Osteocyte (in vitro differentiated cells): ENCODE measurements at regions not wholly inside any gene's neighbourhood (a gene's known extent, or its start where the extent isn't known, plus 50 kb on each side); places are given as distances from the start of the nearest gene placed in this dataset.

Experiments used
- DNase-seq: peaks from one replicate; pipeline ENCODE4 v3.0.0; 2021; ENCODE audit warnings: mixed read lengths; ENCODE audit not compliant: unreplicated experiment; ENCODE audit errors: extremely low spot score
- H3K27ac Mint-ChIP-seq: one replicate; pipeline ENCODE4 v1.8.0; 2021; ENCODE audit warnings: mild to moderate bottlenecking, mixed read lengths; ENCODE audit not compliant: unreplicated experiment
- H3K27me3 Mint-ChIP-seq: one replicate; pipeline ENCODE4 v1.8.0; 2021; ENCODE audit warnings: mixed read lengths; ENCODE audit not compliant: unreplicated experiment
- H3K36me3 Mint-ChIP-seq: one replicate; pipeline ENCODE4 v1.8.0; 2021; ENCODE audit warnings: mixed read lengths; ENCODE audit not compliant: unreplicated experiment
- H3K4me1 Mint-ChIP-seq: one replicate; pipeline ENCODE4 v1.8.0; 2021; ENCODE audit warnings: mixed read lengths; ENCODE audit not compliant: unreplicated experiment
- H3K4me3 Mint-ChIP-seq: one replicate; pipeline ENCODE4 v1.8.0; 2021; ENCODE audit warnings: mild to moderate bottlenecking, moderate library complexity, mixed read lengths; ENCODE audit not compliant: unreplicated experiment
- H3K9me3 Mint-ChIP-seq: one replicate; pipeline ENCODE4 v1.8.0; 2021; ENCODE audit warnings: mixed read lengths; ENCODE audit not compliant: unreplicated experiment
- CTCF ChIP-seq: fragments of 200-600 bp; sonication (generic); IDR thresholded peaks from 2 replicates; pipeline ENCODE4 v1.5.0; 2021; ENCODE audit warnings: antibody characterized with exemption, mild to moderate bottlenecking, moderate library complexity

GRCh38 chr2:217081799-217082198 lies 221.9 kb upstream of the TNP1 start:
- Mint-ChIP-seq H3K36me3 (no peaks in the 10 kb centered on the region), H3K4me1 (peaks cover 5% of the 10 kb centered on the region), H3K27ac (no peak overlapping the region), H3K9me3 (no peaks in the 10 kb centered on the region), H3K4me3 (no peak overlapping the region), H3K27me3 (no peaks in the 10 kb centered on the region)
- TF ChIP-seq CTCF = no peak
- DNase-seq = no peak

DNA sequence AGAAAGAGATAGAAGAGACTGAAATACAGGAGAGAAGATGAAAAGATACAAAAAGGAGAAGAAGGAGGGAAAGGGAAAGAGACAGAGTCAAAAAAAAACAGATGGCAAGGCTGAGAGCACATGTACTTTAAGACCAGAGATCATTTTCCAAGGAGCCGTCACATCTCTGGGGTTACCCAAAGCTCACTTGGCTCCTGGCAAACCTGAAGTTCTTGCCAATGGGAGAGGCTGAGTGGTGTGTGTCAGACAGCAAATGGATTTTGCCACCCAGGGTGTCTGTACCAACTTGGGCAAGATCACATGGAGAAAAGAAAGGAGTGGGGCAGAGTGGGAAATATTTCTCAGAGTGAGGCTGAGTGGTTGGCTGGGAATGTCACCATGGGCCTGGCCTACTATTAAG lies 219.3 kb upstream of the TNP1 start:
- Mint-ChIP-seq H3K27ac (no peak overlapping the region), H3K27me3 (no peaks in the 10 kb centered on the region), H3K36me3 (no peaks in the 10 kb centered on the region), H3K4me3 (no peak overlapping the region), H3K9me3 (no peaks in the 10 kb centered on the region), H3K4me1 (peaks cover 6% of the 10 kb centered on the region)
- no peak for TF ChIP-seq CTCF
- DNase-seq = no peak

DNA sequence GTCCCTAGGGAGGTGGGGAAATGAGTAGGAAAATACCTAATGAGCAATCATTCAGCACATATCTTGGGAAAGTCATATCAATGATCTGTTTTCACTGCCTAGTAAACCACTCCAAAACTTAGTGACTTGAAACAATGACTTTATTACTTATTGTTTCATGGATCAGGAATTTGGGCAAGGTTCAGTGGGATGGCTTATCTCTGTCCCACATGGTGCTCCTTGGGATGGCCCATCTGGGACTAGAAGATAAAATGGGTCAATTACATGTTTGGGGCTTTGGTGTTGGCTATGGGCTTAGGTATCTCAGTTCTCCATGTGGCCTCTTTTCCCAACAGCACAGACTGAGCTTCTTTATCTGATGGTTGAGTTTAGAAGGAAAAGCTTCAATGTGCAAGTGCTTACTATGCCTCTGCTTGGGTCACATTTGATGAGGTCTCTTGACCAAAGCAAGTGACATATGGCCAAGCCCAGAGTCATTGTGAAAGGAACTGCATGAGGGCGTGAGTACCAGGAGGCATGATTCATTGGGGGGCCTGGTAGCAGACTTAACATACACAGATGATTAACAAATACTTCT lies 218.1 kb upstream of the TNP1 start:
- H3K4me1 Mint-ChIP-seq = peaks cover 6% of the 10 kb centered on the region
- no peak for DNase-seq

GRCh38 chr2:217076657-217077232 lies 216.9 kb upstream of the TNP1 start:
- Mint-ChIP-seq H3K27ac (no peak overlapping the region), H3K36me3 (no peaks in the 10 kb centered on the region), H3K4me1 (peaks cover 6% of the 10 kb centered on the region), H3K4me3 (no peak overlapping the region), H3K9me3 (no peaks in the 10 kb centered on the region), H3K27me3 (no peaks in the 10 kb centered on the region)
- no peak for DNase-seq
- TF ChIP-seq CTCF = no peak

More for the DNA sequence above, 218.1 kb upstream of the TNP1 start:
- Mint-ChIP-seq H3K27me3 (no peaks in the 10 kb centered on the region), H3K9me3 (no peaks in the 10 kb centered on the region), H3K36me3 (no peaks in the 10 kb centered on the region), H3K4me3 (no peak overlapping the region), H3K27ac (no peak overlapping the region)
- no peak for TF ChIP-seq CTCF

GRCh38 chr2:217076058-217076435 lies 216.2 kb upstream of the TNP1 start:
- Mint-ChIP-seq H3K9me3 (no peaks in the 10 kb centered on the region), H3K4me3 (no peak overlapping the region), H3K4me1 (peaks cover 6% of the 10 kb centered on the region), H3K36me3 (no peaks in the 10 kb centered on the region), H3K27me3 (no peaks in the 10 kb centered on the region), H3K27ac (no peak overlapping the region)
- TF ChIP-seq CTCF = no peak
- no peak for DNase-seq
